ENCODE measurements at regions not wholly inside any gene's neighbourhood (a gene's known extent, or its start where the extent isn't known, plus 50 kb on each side); places are given as distances from the start of the nearest gene placed in this dataset.

DNA sequence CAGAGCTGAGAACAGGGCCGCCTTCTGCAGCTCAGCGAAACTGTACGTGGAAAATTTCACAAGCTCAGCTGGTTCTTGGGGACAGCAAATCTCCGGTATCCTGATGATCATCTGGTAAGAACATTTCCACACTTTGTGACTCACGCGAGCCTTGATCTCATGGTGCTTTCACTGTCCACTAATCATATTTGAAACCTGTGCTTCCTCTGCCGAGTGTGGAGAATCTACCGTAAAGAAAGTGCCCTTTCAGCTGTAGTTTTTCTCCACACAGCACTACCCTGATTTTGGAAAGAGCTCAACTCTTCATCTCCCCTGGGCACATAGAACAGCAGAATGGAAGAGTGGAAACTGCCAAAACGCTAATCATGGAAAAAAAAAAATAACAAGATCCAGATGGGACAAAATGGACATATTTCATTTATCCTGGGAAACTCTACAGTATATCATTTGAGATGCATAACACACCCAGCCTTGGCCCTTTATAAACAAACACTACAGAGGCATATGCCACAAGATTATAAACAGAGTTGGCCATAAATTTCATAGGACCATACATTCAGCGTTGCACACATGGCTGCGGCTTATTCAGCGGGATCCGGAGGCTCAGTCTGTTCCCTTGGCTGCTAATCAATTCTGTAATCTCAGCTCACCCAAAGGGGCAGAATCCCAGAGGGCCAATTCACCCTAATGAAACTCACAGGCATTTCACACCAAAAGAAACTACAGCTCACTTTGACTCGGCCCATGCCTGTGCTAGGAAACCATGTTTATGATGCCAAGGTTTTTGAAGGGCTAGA is 434.5 kb downstream of the HDGFL1 start:
- H3K9me3 Mint-ChIP-seq: peaks cover 11% of the 10 kb centered on the region
- no peaks in the 10 kb centered on the region for H3K36me3 Mint-ChIP-seq (ENCODE audit: low read depth)
- no peak overlapping the region for H3K4me3 Mint-ChIP-seq
- no peaks in the 10 kb centered on the region for H3K27me3 Mint-ChIP-seq (ENCODE audit: low read depth)
- H3K4me1 Mint-ChIP-seq (ENCODE audit: low read depth): no peaks in the 10 kb centered on the region
- no peak for DNase-seq (ENCODE audit: low spot score)
- no peak overlapping the region for H3K27ac Mint-ChIP-seq

DNA sequence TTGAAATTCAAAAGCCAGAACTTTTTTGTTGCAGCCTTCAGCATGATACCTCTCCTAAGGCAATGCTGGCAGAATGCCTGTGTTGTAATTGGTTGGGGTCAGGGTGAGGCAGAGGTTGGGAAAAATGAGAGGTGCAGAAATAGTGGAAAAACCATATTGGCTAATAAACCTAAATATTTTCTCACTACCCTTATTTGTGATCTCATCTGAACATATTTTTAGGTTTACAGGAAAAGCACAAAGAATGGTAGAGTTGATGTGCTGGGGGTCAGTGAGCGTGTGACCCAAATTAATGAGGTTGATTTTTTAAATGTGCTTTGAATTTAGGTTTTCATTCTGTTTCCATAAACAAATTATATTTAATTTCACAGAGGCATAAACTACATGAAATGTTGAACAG is 437.3 kb downstream of the HDGFL1 start:
- Mint-ChIP-seq H3K4me3 (no peak overlapping the region), H3K27ac (no peak overlapping the region), H3K27me3 (ENCODE audit: low read depth) (no peaks in the 10 kb centered on the region), H3K36me3 (ENCODE audit: low read depth) (no peaks in the 10 kb centered on the region), H3K9me3 (no peaks in the 10 kb centered on the region), H3K4me1 (ENCODE audit: low read depth) (no peaks in the 10 kb centered on the region)
- DNase-seq (ENCODE audit: low spot score): no peak

DNA sequence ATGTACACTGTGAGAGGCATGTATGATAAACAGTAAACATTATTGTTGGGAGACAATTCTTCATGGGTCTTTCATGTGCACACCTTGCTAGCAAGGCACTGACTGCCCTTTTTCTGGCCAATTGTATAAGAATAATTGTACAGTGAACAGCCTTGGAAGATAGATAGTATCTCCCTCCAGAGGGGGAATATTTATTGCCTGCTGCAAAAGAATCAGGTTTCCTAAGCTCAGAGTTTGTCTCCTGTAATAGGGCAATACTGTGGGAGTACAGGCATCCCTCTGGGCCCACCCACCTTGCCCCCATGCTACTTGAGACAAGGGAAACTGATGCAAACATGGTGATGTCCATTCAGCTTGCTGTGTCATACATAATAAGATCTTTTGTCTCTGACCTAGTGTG is 442.2 kb downstream of the HDGFL1 start:
- no peak for DNase-seq (ENCODE audit: low spot score)
- no peaks in the 10 kb centered on the region for H3K9me3 Mint-ChIP-seq
- no peak overlapping the region for H3K27ac Mint-ChIP-seq
- H3K4me1 Mint-ChIP-seq (ENCODE audit: low read depth): no peaks in the 10 kb centered on the region
- H3K27me3 Mint-ChIP-seq (ENCODE audit: low read depth): no peaks in the 10 kb centered on the region
- H3K36me3 Mint-ChIP-seq (ENCODE audit: low read depth): no peaks in the 10 kb centered on the region
- H3K4me3 Mint-ChIP-seq: no peak overlapping the region

DNA sequence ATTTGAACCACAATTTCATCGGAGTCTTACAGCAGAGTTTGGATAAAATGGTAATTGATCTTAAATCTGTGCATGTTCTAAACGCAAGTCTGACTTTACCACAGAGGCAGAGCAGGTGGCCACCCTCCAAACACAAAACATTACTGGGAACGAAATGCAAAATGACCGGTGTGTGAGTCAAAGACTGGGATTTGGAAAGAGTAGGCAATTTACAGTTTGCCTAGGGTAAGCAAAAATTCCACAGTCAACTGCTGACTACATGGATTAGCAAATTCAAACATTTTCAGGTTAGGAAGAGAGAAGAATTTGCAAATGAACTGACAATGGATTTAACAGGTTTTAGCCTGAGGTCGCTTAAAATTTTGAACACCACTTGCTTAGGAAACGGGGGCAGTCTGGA is 444.4 kb downstream of the HDGFL1 start:
- Mint-ChIP-seq H3K27me3 (ENCODE audit: low read depth) (no peaks in the 10 kb centered on the region), H3K36me3 (ENCODE audit: low read depth) (no peaks in the 10 kb centered on the region), H3K4me1 (ENCODE audit: low read depth) (no peaks in the 10 kb centered on the region), H3K27ac (no peak overlapping the region), H3K9me3 (no peaks in the 10 kb centered on the region), H3K4me3 (no peak overlapping the region)
- DNase-seq (ENCODE audit: low spot score): no peak

- Mint-ChIP-seq H3K27me3 (ENCODE audit: low read depth) (no peaks in the 10 kb centered on the region), H3K36me3 (ENCODE audit: low read depth) (no peaks in the 10 kb centered on the region), H3K9me3 (no peaks in the 10 kb centered on the region), H3K4me1 (ENCODE audit: low read depth) (no peaks in the 10 kb centered on the region), H3K27ac (no peak overlapping the region), H3K4me3 (no peak overlapping the region)
- DNase-seq (ENCODE audit: low spot score): no peak
These were observed 447.3 kb downstream of the HDGFL1 start for GRCh38 chr6:23016696-23017095.

- H3K36me3 Mint-ChIP-seq (ENCODE audit: low read depth): no peaks in the 10 kb centered on the region
- no peaks in the 10 kb centered on the region for H3K4me1 Mint-ChIP-seq (ENCODE audit: low read depth)
- H3K9me3 Mint-ChIP-seq: no peaks in the 10 kb centered on the region
- no peak overlapping the region for H3K27ac Mint-ChIP-seq
- H3K27me3 Mint-ChIP-seq (ENCODE audit: low read depth): no peaks in the 10 kb centered on the region
- H3K4me3 Mint-ChIP-seq: no peak overlapping the region
- DNase-seq (ENCODE audit: low spot score): no peak
These were observed 452.1 kb downstream of the HDGFL1 start for GRCh38 chr6:23021487-23021886.

DNA sequence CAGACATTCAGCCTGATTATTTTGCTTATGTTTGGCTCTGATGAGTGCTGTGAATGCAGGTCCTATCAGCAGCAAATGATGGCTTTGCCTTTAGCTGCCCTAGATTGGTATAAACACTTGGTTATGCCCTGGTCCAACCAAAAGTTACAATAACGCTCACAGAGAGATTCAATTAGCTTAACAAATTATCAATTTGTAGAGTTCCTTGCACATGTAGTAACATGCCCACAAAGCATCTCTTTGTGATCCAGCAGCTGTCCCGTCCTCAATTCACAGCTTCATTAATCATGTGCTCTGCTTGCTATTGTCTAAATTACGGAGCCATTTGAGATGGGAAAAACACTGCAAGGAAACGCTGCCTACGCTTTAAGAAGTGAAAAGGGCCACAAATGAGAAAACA is 457.9 kb downstream of the HDGFL1 start:
- Mint-ChIP-seq H3K4me3 (no peak overlapping the region), H3K27ac (no peak overlapping the region), H3K36me3 (ENCODE audit: low read depth) (no peaks in the 10 kb centered on the region), H3K4me1 (ENCODE audit: low read depth) (no peaks in the 10 kb centered on the region), H3K27me3 (ENCODE audit: low read depth) (no peaks in the 10 kb centered on the region), H3K9me3 (peaks cover 6% of the 10 kb centered on the region)
- DNase-seq (ENCODE audit: low spot score): no peak

DNA sequence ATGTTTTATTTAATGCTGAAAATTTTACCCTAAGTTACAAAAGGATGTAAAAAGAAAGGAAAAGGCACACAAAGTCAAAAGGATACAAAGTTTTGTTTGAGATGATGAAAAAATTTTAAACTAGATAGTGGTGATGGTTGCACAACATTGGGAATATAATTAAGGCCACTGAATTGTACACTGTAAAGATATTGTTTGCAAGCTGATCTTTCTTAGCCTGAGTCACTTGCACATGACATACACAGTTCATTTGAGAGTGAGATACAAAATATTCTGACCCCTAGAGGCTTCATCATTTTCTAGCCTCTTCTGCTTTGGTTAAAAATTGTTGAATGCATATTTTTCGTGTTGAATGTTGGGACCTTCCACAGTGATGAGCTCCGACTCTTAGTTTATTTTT is 462.6 kb downstream of the HDGFL1 start:
- H3K36me3 Mint-ChIP-seq (ENCODE audit: low read depth): no peaks in the 10 kb centered on the region
- no peak overlapping the region for H3K27ac Mint-ChIP-seq
- no peaks in the 10 kb centered on the region for H3K27me3 Mint-ChIP-seq (ENCODE audit: low read depth)
- no peak for DNase-seq (ENCODE audit: low spot score)
- H3K4me3 Mint-ChIP-seq: no peak overlapping the region
- peaks cover 6% of the 10 kb centered on the region for H3K9me3 Mint-ChIP-seq
- H3K4me1 Mint-ChIP-seq (ENCODE audit: low read depth): no peaks in the 10 kb centered on the region

DNA sequence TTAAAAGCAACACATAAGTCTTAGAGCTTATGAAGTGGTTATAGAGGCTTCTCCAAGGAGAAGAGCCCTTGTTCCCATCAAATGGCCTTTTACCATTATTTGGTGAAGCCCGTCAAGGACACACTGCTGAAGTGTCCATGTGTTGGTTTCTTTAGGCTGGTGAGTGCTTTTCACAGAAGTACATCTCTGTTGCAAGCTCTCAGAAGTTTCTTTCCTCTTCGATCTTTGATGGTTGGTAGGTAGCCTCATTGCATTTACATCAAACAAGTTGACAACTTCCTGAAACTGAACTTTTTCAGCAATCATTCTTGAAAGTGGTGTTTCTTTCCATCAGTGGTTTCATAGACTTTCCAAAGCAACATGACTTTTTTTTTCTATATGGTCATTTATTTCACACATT is 465.6 kb downstream of the HDGFL1 start:
- H3K36me3 Mint-ChIP-seq (ENCODE audit: low read depth): no peaks in the 10 kb centered on the region
- H3K4me3 Mint-ChIP-seq: no peak overlapping the region
- no peaks in the 10 kb centered on the region for H3K27me3 Mint-ChIP-seq (ENCODE audit: low read depth)
- H3K4me1 Mint-ChIP-seq (ENCODE audit: low read depth): no peaks in the 10 kb centered on the region
- DNase-seq (ENCODE audit: low spot score): no peak
- H3K27ac Mint-ChIP-seq: no peak overlapping the region
- no peaks in the 10 kb centered on the region for H3K9me3 Mint-ChIP-seq

GRCh38 chr6:23036406-23036983 is 467.1 kb downstream of the HDGFL1 start:
- H3K27ac Mint-ChIP-seq: no peak overlapping the region
- no peaks in the 10 kb centered on the region for H3K36me3 Mint-ChIP-seq (ENCODE audit: low read depth)
- no peaks in the 10 kb centered on the region for H3K4me1 Mint-ChIP-seq (ENCODE audit: low read depth)
- H3K27me3 Mint-ChIP-seq (ENCODE audit: low read depth): no peaks in the 10 kb centered on the region
- DNase-seq (ENCODE audit: low spot score): no peak
- H3K9me3 Mint-ChIP-seq: no peaks in the 10 kb centered on the region
- H3K4me3 Mint-ChIP-seq: no peak overlapping the region

DNA sequence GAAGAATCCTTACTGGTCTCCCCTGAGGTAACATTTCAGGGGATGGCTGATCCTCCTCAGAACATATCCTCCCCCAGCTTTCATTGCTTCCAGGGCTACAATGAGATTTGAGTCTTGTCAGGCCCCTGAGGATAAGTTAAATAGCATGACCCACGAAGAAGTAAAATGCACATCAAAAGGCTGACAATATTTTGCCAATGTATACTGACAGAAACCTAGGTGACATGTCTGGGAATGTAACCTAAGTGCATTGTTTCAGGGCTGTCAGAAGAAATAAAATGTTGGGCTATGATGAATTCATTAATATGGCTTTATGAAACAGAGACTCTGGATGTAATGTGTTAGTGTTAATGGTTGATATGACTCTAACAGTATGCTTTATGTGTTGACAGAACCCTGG is 471.5 kb downstream of the HDGFL1 start:
- Mint-ChIP-seq H3K27me3 (ENCODE audit: low read depth) (no peaks in the 10 kb centered on the region), H3K4me1 (ENCODE audit: low read depth) (no peaks in the 10 kb centered on the region), H3K9me3 (no peaks in the 10 kb centered on the region), H3K36me3 (ENCODE audit: low read depth) (no peaks in the 10 kb centered on the region), H3K4me3 (no peak overlapping the region), H3K27ac (no peak overlapping the region)
- DNase-seq (ENCODE audit: low spot score): no peak

GRCh38 chr6:23045280-23045679 is 475.9 kb downstream of the HDGFL1 start:
- H3K36me3 Mint-ChIP-seq (ENCODE audit: low read depth): no peaks in the 10 kb centered on the region
- DNase-seq (ENCODE audit: low spot score): no peak
- H3K4me3 Mint-ChIP-seq: no peak overlapping the region
- no peaks in the 10 kb centered on the region for H3K9me3 Mint-ChIP-seq
- H3K27me3 Mint-ChIP-seq (ENCODE audit: low read depth): no peaks in the 10 kb centered on the region
- no peaks in the 10 kb centered on the region for H3K4me1 Mint-ChIP-seq (ENCODE audit: low read depth)
- H3K27ac Mint-ChIP-seq: no peak overlapping the region

GRCh38 chr6:23055523-23055922 is 486.2 kb downstream of the HDGFL1 start:
- H3K4me3 Mint-ChIP-seq: no peak overlapping the region
- no peaks in the 10 kb centered on the region for H3K36me3 Mint-ChIP-seq (ENCODE audit: low read depth)
- peaks cover 8% of the 10 kb centered on the region for H3K9me3 Mint-ChIP-seq
- no peaks in the 10 kb centered on the region for H3K4me1 Mint-ChIP-seq (ENCODE audit: low read depth)
- DNase-seq (ENCODE audit: low spot score): no peak
- no peak overlapping the region for H3K27ac Mint-ChIP-seq
- no peaks in the 10 kb centered on the region for H3K27me3 Mint-ChIP-seq (ENCODE audit: low read depth)

GRCh38 chr6:23073821-23074220 is 504.5 kb downstream of the HDGFL1 start:
- no peaks in the 10 kb centered on the region for H3K36me3 Mint-ChIP-seq (ENCODE audit: low read depth)
- H3K4me3 Mint-ChIP-seq: no peak overlapping the region
- peaks cover 4% of the 10 kb centered on the region for H3K9me3 Mint-ChIP-seq
- no peaks in the 10 kb centered on the region for H3K27me3 Mint-ChIP-seq (ENCODE audit: low read depth)
- H3K27ac Mint-ChIP-seq: no peak overlapping the region
- DNase-seq (ENCODE audit: low spot score): no peak
- no peaks in the 10 kb centered on the region for H3K4me1 Mint-ChIP-seq (ENCODE audit: low read depth)

- H3K4me3 Mint-ChIP-seq: no peak overlapping the region
- no peak overlapping the region for H3K27ac Mint-ChIP-seq
- no peaks in the 10 kb centered on the region for H3K27me3 Mint-ChIP-seq (ENCODE audit: low read depth)
- no peaks in the 10 kb centered on the region for H3K4me1 Mint-ChIP-seq (ENCODE audit: low read depth)
- H3K36me3 Mint-ChIP-seq (ENCODE audit: low read depth): no peaks in the 10 kb centered on the region
- no peaks in the 10 kb centered on the region for H3K9me3 Mint-ChIP-seq
- DNase-seq (ENCODE audit: low spot score): no peak
These were observed 508.4 kb downstream of the HDGFL1 start for GRCh38 chr6:23077772-23078171.

Data from T-helper 2 cell treated with Interferon-gamma antibody and Interleukin-4, amounts not matched to agents 5 μg/mL and 100 μg/mL, for 36 hours (primary cell).